Tibial nerve (tissue), 4 donors: ENCODE measurements at regions not wholly inside any gene's neighbourhood (a gene's known extent, or its start where the extent isn't known, plus 50 kb on each side); places are given as distances from the start of the nearest gene placed in this dataset.

Experiments used
- EP300 ChIP-seq, 2 donors: sonication (generic); formaldehyde crosslinking; IDR thresholded peaks; one replicate each; pipeline ENCODE4 v1.6.1; 2017; ENCODE audit warnings: antibody characterized with exemption in 2 of 2, mild to moderate bottlenecking in 1 of 2
- POLR2A ChIP-seq, 2 donors: fragments of 450-650 bp; IDR thresholded peaks; one replicate each; pipeline ENCODE4 v1.6.1; 2017; ENCODE audit warnings: antibody characterized with exemption in 2 of 2, mild to moderate bottlenecking in 2 of 2, moderate library complexity in 2 of 2
- TF ChIP-seq, protein P1 (sequence below), 5 experiments: fragments of 200-600 bp in 3 of 5; fragments of 450-650 bp in 2 of 5; sonication (generic) in 3 of 5; IDR thresholded peaks; one replicate each; pipeline ENCODE4 v1.5.1; 2016 to 2019; ENCODE audit warnings: antibody characterized with exemption in 5 of 5, mild to moderate bottlenecking in 3 of 5, moderate library complexity in 2 of 5

- TF ChIP-seq, protein P1, sequence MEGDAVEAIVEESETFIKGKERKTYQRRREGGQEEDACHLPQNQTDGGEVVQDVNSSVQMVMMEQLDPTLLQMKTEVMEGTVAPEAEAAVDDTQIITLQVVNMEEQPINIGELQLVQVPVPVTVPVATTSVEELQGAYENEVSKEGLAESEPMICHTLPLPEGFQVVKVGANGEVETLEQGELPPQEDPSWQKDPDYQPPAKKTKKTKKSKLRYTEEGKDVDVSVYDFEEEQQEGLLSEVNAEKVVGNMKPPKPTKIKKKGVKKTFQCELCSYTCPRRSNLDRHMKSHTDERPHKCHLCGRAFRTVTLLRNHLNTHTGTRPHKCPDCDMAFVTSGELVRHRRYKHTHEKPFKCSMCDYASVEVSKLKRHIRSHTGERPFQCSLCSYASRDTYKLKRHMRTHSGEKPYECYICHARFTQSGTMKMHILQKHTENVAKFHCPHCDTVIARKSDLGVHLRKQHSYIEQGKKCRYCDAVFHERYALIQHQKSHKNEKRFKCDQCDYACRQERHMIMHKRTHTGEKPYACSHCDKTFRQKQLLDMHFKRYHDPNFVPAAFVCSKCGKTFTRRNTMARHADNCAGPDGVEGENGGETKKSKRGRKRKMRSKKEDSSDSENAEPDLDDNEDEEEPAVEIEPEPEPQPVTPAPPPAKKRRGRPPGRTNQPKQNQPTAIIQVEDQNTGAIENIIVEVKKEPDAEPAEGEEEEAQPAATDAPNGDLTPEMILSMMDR (IDR thresholded peaks at IDR 0.05) = no peak
- TF ChIP-seq POLR2A (IDR thresholded peaks at IDR 0.05) (no peak), EP300 (IDR thresholded peaks at IDR 0.05) (no peak)
Observed at GRCh38 chrX:8946563-8946962, 87.4 kb downstream of the FAM9B start.
